Liver (tissue), 3 donors: ENCODE measurements at regions not wholly inside any gene's neighbourhood (a gene's known extent, or its start where the extent isn't known, plus 50 kb on each side); places are given as distances from the start of the nearest gene placed in this dataset.

Experiments used
- FOXA1 ChIP-seq: IDR thresholded peaks from 2 replicates; pipeline ENCODE4 v1.6.1; 2016; ENCODE audit warnings: antibody characterized with exemption
- GABPA ChIP-seq, 2 donors: IDR thresholded peaks in 1 of 2; conservative IDR thresholded peaks in 1 of 2; 2 replicates each; pipeline ENCODE4 v1.6.1; 2016; ENCODE audit warnings: antibody characterized with exemption in 2 of 2, mild to moderate bottlenecking in 1 of 2, moderate library complexity in 1 of 2
- RAD21 ChIP-seq, 2 donors: IDR thresholded peaks; 2 replicates each; pipeline ENCODE4 v1.6.1; 2016; ENCODE audit warnings: antibody characterized with exemption in 2 of 2, mild to moderate bottlenecking in 2 of 2
- TF ChIP-seq, protein P1 (sequence below): fragments of 150-350 bp; IDR thresholded peaks from 2 replicates; pipeline ENCODE4 v1.5.1; 2017; ENCODE audit warnings: improper control_type of control experiment, low read depth, low read length; ENCODE audit not compliant: missing input control
- donor health status: healthy.
- donor health status: healthy.

DNA sequence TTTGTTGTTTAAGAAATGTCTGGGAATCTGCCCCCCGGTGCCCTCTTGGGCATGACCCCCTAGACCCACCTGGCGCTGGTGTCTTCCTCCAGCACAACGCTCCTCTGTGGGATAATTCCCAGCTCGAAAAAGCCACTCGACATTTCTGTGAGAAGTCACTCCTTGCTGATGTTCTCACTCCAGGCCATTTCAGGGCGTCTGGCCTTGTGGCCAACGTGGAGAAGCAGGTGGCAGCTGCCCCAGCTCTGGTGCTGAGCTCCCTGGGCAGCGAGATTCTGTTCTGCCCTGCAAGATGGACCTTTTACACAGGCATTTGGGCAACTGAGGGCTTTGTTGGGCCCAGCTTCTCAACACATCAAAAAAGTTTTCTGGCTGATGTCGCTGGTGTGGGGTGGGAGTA, 147.7 kb upstream of the WNT4 start:
- TF ChIP-seq, protein P1, sequence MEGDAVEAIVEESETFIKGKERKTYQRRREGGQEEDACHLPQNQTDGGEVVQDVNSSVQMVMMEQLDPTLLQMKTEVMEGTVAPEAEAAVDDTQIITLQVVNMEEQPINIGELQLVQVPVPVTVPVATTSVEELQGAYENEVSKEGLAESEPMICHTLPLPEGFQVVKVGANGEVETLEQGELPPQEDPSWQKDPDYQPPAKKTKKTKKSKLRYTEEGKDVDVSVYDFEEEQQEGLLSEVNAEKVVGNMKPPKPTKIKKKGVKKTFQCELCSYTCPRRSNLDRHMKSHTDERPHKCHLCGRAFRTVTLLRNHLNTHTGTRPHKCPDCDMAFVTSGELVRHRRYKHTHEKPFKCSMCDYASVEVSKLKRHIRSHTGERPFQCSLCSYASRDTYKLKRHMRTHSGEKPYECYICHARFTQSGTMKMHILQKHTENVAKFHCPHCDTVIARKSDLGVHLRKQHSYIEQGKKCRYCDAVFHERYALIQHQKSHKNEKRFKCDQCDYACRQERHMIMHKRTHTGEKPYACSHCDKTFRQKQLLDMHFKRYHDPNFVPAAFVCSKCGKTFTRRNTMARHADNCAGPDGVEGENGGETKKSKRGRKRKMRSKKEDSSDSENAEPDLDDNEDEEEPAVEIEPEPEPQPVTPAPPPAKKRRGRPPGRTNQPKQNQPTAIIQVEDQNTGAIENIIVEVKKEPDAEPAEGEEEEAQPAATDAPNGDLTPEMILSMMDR = no peak
- TF ChIP-seq GABPA (IDR thresholded peaks at IDR 0.05 in 1 of 2, conservative IDR thresholded peaks at IDR 0.05 in 1 of 2) (no peak), RAD21 (IDR thresholded peaks at IDR 0.05) (no peak), FOXA1 (no peak)
